ENCODE measurements at regions not wholly inside any gene's neighbourhood (a gene's known extent, or its start where the extent isn't known, plus 50 kb on each side); places are given as distances from the start of the nearest gene placed in this dataset.

GRCh38 chr18:53715243-53715853, 509.1 kb downstream of the MBD2 start:
- TF ChIP-seq CTCF (IDR thresholded peaks at IDR 0.05) (no peak), EP300 (IDR thresholded peaks at IDR 0.05) (no peak), POLR2A (IDR thresholded peaks at IDR 0.05) (no peak)

Measured in ovary (tissue), 3 donors.